VCaP (cell line): ENCODE measurements at regions not wholly inside any gene's neighbourhood (a gene's known extent, or its start where the extent isn't known, plus 50 kb on each side); places are given as distances from the start of the nearest gene placed in this dataset.

Experiments
- H3K27ac ChIP-seq: fragments of 450-650 bp; 2 replicates; pipeline ENCODE4 v1.5.1; 2017
- TF ChIP-seq, protein P1 (sequence below): fragments of 450-650 bp; conservative IDR thresholded peaks from 2 replicates; pipeline ENCODE4 v1.5.1; 2017; ENCODE audit warnings: mild to moderate bottlenecking, moderate library complexity

- H3K27ac ChIP-seq, result peak overlapping the region; percentile 71
- TF ChIP-seq, protein P1, sequence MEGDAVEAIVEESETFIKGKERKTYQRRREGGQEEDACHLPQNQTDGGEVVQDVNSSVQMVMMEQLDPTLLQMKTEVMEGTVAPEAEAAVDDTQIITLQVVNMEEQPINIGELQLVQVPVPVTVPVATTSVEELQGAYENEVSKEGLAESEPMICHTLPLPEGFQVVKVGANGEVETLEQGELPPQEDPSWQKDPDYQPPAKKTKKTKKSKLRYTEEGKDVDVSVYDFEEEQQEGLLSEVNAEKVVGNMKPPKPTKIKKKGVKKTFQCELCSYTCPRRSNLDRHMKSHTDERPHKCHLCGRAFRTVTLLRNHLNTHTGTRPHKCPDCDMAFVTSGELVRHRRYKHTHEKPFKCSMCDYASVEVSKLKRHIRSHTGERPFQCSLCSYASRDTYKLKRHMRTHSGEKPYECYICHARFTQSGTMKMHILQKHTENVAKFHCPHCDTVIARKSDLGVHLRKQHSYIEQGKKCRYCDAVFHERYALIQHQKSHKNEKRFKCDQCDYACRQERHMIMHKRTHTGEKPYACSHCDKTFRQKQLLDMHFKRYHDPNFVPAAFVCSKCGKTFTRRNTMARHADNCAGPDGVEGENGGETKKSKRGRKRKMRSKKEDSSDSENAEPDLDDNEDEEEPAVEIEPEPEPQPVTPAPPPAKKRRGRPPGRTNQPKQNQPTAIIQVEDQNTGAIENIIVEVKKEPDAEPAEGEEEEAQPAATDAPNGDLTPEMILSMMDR, result no peak
These were observed 339.9 kb upstream of the ARID1B start for GRCh38 chr6:156437121-156437879.

- TF ChIP-seq, protein P1, result no peak
- no peak overlapping the region for H3K27ac ChIP-seq
These were observed 342.4 kb upstream of the ARID1B start for GRCh38 chr6:156434795-156435190.

DNA sequence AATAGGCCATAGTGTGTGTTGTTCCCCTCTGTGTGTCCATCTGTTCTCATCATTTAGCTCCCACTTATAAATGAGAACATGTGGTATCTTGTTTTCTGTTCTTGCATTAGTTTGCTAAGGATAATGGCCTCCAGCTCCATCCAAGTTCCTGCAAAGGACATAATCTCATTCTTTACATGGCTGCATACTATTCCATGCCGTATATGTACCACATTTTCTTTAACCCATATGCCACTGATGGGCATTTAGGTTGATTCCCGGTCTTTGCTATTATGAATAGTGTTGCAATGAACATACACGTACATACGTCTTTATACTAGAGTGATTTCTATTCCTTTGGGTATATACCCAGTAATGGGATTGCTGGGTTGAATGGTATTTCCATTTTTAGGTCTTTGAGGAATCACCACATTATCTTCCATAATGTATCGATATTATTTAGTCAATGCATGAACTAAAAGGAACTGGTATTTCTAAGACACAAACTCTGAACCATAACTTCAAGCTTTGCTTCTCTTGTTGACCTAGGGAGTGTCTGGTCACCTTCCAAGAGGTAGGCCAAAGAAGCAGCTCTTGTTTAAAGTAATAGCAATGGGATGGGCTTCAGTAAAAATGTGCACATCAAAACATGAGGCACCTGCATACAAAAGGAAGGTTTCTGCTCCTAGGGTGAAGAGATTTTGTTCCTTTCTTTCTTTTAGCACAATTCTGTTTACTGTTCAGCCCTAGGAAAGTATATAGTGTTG, 343.0 kb upstream of the ARID1B start:
- TF ChIP-seq, protein P1, result no peak
- H3K27ac ChIP-seq, result no peak overlapping the region

GRCh38 chr6:156432543-156432942, 344.6 kb upstream of the ARID1B start:
- H3K27ac ChIP-seq, result no peak overlapping the region
- TF ChIP-seq, protein P1, result no peak

GRCh38 chr6:156430386-156430785, 346.8 kb upstream of the ARID1B start:
- TF ChIP-seq, protein P1, result no peak

GRCh38 chr6:156427345-156427744, 349.8 kb upstream of the ARID1B start:
- H3K27ac ChIP-seq, result no peak overlapping the region
- TF ChIP-seq, protein P1, result no peak

More at GRCh38 chr6:156430386-156430785, 346.8 kb upstream of the ARID1B start:
- no peak overlapping the region for H3K27ac ChIP-seq

GRCh38 chr6:156425359-156426020, 351.7 kb upstream of the ARID1B start:
- H3K27ac ChIP-seq, result no peak overlapping the region
- TF ChIP-seq, protein P1, result no peak
